HL-60 (cell line): ENCODE measurements at regions not wholly inside any gene's neighbourhood (a gene's known extent, or its start where the extent isn't known, plus 50 kb on each side); places are given as distances from the start of the nearest gene placed in this dataset.

Experiments
- CTCF ChIP-seq: IDR thresholded peaks from one replicate; pipeline ENCODE4 v1.5.1; 2011; ENCODE audit warnings: low read length, control low read depth, inconsistent platforms; ENCODE audit not compliant: insufficient read depth
- GABPA ChIP-seq: IDR thresholded peaks from 2 replicates; pipeline ENCODE4 v1.6.1; 2012; ENCODE audit warnings: low read depth
- SPI1 ChIP-seq: IDR thresholded peaks from 2 replicates; pipeline ENCODE4 v1.6.1; 2012; ENCODE audit warnings: low read depth, mild to moderate bottlenecking, borderline replicate concordance

GRCh38 chr20:56840716-56841261, 211.7 kb downstream of the TFAP2C start:
- TF ChIP-seq CTCF (no peak), GABPA (no peak), SPI1 (no peak)
